Dermis blood vessel endothelial cell (primary cell): ENCODE measurements at regions not wholly inside any gene's neighbourhood (a gene's known extent, or its start where the extent isn't known, plus 50 kb on each side); places are given as distances from the start of the nearest gene placed in this dataset.
"Not testable (repeated sequence)": the region's sequence is repeated elsewhere in the genome, so short reads cannot be mapped to it uniquely, and the experiment has no call there.

Source experiments
- DNase-seq: peaks from one replicate; pipeline ENCODE4 v3.0.0; 2010

DNA sequence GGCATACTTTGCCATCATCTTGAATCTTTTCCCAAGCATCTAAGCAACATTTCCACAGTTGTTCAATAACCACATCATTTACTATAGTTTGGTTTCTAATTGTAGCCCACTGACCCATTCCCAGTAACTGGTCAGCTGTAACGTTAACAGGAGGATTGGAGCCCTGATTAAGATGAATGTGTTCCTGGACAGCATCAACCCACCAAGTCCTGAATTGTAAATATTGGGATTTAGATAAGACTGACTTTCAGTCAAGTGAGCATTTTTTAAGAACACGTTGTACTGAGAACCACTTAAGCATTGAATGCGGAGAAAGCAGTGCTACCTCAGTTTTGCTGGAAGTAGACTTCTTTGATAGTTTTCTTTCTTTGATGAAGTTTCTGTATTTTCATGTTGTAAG, 53.3 kb upstream of the ARL4D start:
- not testable (repeated sequence) for DNase-seq

DNA sequence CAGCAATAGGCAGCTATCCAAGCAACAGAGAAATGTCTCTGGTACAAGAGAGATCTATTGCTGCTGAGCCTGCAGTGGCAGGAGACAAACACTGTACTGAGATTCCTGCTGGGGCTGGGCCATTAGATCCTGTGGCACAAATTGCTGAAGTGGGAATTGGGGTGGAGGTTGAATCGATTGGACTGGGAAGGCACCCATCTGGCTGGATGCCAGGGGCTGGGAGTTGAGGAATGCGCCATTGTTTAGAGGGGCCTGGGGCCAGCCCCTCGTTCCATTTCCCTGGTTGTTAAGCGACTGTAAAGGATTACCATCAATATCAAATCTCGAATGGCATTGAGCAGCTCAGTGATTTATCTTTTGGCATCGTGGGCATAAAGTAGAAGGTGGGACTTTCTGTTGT, 54.1 kb upstream of the ARL4D start:
- no peak for DNase-seq

- no peak for DNase-seq
These were observed 56.3 kb upstream of the ARL4D start for GRCh38 chr17:43342589-43342890.

- peak; percentile 62 for DNase-seq
These were observed 56.8 kb upstream of the ARL4D start for GRCh38 chr17:43341715-43342588.

GRCh38 chr17:43338886-43339516, 59.8 kb upstream of the ARL4D start:
- peak; percentile 76 for DNase-seq

DNA sequence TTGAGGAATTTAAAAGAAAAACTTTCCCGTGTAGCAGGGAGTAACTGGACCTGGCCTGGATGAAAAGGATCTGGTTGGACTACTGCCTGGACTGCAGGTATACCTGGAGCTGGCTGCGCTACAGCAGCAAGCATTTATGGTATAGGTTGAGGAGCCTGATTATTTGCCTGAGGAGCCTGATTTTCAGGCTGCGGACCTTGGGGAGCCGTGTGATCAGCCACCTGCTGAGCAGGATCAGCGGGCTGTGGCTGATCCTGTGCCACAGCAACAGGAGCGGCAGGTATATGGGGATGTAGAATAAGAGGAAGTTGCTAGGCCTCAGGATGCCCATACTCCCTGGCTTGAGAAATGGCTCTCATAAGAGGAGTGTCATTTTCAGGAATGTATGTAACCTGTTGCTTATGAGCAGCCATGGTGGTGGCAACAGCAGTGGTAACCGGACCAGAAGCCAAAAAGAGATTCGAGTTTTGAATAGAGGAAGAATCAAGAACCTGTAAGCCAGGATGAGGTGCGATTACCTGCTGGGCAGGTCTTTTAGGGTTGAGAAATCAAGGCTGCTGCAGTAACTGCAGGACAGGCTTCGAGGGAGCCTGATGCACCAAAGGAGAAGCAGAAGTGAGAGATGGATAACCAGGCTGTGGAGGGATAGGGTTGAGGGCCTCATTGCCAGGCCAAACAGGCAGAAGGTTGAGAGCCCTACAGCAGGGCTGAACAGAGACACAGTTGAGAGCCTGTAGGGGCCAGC, 60.9 kb upstream of the ARL4D start:
- no peak for DNase-seq

GRCh38 chr17:43334738-43335402, 63.9 kb upstream of the ARL4D start:
- no peak for DNase-seq

- DNase-seq = no peak
These were observed 65.3 kb upstream of the ARL4D start for GRCh38 chr17:43333433-43333943.

GRCh38 chr17:43332230-43332629, 66.6 kb upstream of the ARL4D start:
- no peak for DNase-seq

DNA sequence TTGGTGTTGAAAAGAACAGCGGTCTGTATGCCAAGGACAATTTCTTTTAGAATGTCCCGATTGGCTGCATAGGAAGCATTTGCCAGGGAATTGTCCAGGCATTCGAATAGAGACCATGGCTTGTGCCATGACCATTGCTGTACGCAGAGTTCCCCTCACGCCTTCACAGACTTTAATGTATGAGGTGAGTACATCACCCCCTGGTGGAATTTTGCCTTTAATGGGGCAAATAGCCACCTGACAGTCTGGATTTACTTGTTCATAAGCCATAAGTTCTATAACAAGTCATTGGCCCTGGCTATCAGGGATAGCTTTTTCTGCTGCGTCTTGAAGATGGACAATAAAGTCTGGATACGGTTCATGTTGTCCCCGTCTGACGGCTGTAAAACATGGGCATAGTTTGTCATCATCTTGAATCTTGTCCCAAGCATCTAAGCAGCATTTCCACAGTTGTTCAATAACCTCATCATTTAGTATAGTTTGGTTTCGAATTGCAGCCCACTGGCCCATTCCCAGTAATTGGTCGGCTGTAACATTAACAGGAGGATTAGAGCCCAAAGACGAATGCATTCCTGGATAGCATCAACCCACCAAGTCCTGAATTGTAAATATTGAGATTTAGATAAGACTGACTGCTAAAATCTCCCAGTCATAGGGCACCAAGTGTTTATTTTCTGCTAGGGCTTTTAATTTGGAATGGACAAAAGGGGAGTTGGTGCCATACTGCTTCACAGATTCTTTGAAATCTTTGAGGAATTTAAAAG, 67.7 kb upstream of the ARL4D start:
- DNase-seq = peak; percentile 46

GRCh38 chr17:43329183-43329582, 69.6 kb upstream of the ARL4D start:
- DNase-seq = no peak

DNA sequence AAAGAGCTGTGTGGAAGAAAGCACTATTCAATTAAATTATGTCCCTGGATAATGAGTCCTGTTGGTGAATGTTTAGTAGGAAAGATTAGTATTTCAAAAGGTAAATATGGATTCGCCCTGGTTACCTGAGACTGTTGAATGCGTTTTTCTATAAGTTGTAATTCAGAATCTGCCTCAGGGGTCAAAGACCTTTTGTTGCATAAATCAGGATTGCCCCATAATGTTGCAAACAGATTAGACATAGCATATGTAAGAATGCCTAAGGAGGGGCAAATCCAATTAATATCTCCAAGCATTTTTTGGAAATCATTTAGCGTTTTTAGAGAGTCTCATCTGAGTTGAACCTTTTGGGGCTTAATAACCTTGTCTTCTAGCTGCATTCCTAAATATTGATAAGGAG, 70.1 kb upstream of the ARL4D start:
- DNase-seq = no peak

- DNase-seq = no peak
These were observed 70.9 kb upstream of the ARL4D start for GRCh38 chr17:43327834-43328420.

- DNase-seq = no peak
These were observed 71.4 kb upstream of the ARL4D start for GRCh38 chr17:43327421-43327820.

- no peak for DNase-seq
These were observed 72.1 kb upstream of the ARL4D start for GRCh38 chr17:43326490-43327275.

DNA sequence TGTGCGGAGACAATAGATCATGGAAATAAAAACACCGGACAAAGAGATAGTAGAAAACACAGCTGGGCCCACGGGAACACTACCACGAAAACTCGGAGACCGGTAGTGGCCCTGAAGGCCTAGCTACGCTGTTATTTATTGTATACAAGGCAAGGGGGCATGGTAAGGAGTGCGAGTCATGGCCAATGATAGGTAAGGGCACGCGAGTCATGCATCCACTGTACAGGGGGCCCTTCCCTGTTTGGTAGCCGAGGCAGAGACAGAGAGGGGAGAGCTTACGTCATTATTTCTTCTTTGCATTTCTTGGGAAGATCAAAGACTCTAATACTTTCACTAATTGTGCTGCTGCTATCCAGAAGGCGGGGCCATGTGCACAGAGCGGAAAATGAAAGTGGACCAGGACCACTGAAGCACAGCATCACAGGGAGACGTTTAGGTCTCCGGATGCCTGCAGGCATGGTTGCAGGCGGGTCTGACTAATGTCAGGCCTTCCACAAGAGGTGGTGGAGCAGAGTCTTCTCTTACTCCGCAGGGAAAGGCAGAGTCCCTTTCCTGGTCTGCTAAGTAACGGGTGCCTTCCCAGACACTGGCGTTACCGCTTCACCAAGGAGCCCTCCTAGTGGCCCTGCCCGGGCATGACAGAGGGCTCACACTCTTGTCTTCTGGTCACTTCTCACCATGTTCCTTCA, 74.4 kb upstream of the ARL4D start:
- peak; percentile 32 for DNase-seq

DNA sequence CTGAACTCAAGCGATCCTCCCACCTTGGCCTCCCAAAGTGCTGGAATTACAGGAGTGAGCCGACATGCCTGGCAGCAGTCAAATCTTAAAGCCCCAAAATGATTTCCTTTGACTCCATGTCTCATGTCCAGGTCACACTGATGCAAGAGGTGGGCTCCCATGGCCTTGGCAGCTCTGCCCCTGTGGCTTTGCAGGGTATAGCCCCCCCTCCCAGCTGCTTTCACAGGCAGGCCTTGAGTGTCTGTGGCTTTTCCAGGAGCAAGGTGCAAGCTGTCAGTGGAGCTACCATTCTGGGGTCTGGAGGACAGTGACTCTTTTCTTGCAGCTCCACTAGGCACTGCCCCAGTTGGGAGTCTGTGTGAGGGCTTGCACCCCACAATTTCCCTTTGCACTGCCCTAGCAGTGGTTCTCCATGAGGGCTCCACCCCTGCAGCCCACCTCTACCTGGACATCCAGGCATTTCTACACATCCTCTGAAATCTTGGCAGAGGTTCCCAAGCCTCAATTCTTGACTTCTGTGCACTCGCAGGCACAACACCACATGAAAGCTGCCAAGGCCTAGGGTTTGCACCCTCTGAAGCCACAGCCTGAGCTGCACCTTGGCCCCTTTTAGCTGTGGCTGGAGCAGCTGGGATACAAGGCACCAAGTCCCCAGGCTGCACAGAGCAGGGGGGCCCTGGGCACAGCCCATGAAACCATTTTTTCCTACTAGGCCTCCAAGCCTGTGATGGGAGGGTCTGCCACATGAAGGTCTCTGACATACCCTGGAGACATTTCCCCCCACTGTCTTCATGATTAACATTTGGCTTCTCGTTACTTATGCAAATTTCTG, 79.3 kb upstream of the ARL4D start:
- DNase-seq = no peak

DNA sequence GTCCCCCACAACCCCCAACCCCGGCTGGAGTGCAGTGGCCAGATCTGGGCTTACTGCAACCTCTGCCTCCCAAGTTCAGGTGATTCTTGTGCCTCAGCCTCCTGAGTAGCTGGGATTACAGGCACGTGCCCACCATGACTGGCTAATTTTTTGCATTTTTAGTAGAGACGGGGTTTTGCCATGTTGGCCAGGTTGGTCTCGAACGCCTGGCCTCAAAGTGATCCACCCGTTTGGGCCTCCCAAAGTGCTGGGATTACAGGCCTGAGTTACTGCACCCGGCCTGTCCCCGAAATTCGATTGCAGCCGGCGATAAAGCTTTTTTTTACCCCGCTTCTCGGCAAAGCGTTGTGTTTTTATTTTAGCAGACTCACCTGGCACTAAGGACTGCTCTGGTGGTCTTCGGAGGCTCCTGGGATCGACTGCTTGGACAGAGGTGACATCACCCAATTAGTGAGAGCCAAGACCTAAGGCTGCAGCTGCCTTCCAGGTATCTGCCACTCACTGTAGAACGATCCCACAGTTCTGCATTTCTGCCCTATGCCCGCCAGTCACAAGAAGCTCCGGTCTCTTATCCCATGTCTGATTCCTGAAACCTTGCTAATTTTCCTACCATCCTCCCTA, 82.2 kb upstream of the ARL4D start:
- DNase-seq = no peak
